Keratinocyte (primary cell): ENCODE measurements at regions not wholly inside any gene's neighbourhood (a gene's known extent, or its start where the extent isn't known, plus 50 kb on each side); places are given as distances from the start of the nearest gene placed in this dataset.

Experiments used
- DNase-seq: peaks from one replicate; pipeline ENCODE4 v3.0.0-alpha.2; 2011; ENCODE audit warnings: low read depth, missing footprints, low spot score
- FAIRE-seq: peaks from 2 replicates; lab custom pipeline; 2011; peaks lifted over from hg19 to GRCh38; lab: Jason Lieb, UNC
- H2AFZ ChIP-seq: 2 replicates; pipeline ENCODE4 v1.6.0; 2012; ENCODE audit warnings: low read length, control low read depth, inconsistent platforms; ENCODE audit not compliant: control insufficient read depth
- H3K27ac ChIP-seq: 2 replicates; pipeline ENCODE4 v1.5.1; 2011; ENCODE audit warnings: low read length; ENCODE audit not compliant: control insufficient read depth, insufficient read depth
- H3K27me3 ChIP-seq: 3 replicates; pipeline ENCODE4 v1.6.0; 2011; ENCODE audit warnings: low read length; ENCODE audit not compliant: control insufficient read depth, insufficient read depth; ENCODE audit errors: extremely low read depth
- H3K36me3 ChIP-seq, 2 experiments: 2 replicates in 1 of 2; 3 replicates in 1 of 2; pipeline ENCODE4 v1.5.1; 2011; ENCODE audit warnings: low read length in 2 of 2, mild to moderate bottlenecking in 1 of 2; ENCODE audit not compliant: control insufficient read depth in 2 of 2, insufficient read depth in 2 of 2; ENCODE audit errors: extremely low read depth in 1 of 2
- H3K4me1 ChIP-seq: 3 replicates; pipeline ENCODE4 v1.5.1; 2011; ENCODE audit warnings: low read length; ENCODE audit not compliant: control insufficient read depth, insufficient read depth; ENCODE audit errors: extremely low read depth
- H3K4me2 ChIP-seq: 3 replicates; pipeline ENCODE4 v1.6.0; 2011; ENCODE audit warnings: low read depth, low read length; ENCODE audit not compliant: control insufficient read depth, insufficient read depth; ENCODE audit errors: extremely low read depth
- H3K4me3 ChIP-seq, 3 experiments: fragments of 200-600 bp in 1 of 3; sonication (generic) in 1 of 3; 2 replicates in 2 of 3; 3 replicates in 1 of 3; pipeline ENCODE4 v1.5.1; 2011 to 2016; ENCODE audit warnings: low read length in 3 of 3, mild to moderate bottlenecking in 3 of 3, control low read depth in 2 of 3, inconsistent platforms in 1 of 3, low read depth in 1 of 3, mixed read lengths in 1 of 3, mixed run types in 1 of 3, moderate library complexity in 1 of 3; ENCODE audit not compliant: control insufficient read depth in 2 of 3, insufficient read depth in 2 of 3; ENCODE audit errors: extremely low read depth in 1 of 3
- H3K79me2 ChIP-seq: 2 replicates; pipeline ENCODE4 v1.6.0; 2012; ENCODE audit warnings: low read length; ENCODE audit not compliant: control insufficient read depth, insufficient read depth
- H3K9ac ChIP-seq: 3 replicates; pipeline ENCODE4 v1.6.0; 2011; ENCODE audit warnings: low read length; ENCODE audit not compliant: control insufficient read depth, insufficient read depth; ENCODE audit errors: extremely low read depth
- H3K9me1 ChIP-seq: 3 replicates; pipeline ENCODE4 v1.6.0; 2011; ENCODE audit warnings: low read length; ENCODE audit not compliant: control insufficient read depth, insufficient read depth; ENCODE audit errors: extremely low read depth
- H3K9me3 ChIP-seq: 2 replicates; pipeline ENCODE4 v1.5.1; 2012; ENCODE audit warnings: low read depth, low read length; ENCODE audit not compliant: control insufficient read depth
- H4K20me1 ChIP-seq: 3 replicates; pipeline ENCODE4 v1.6.0; 2011; ENCODE audit warnings: low read length; ENCODE audit not compliant: control insufficient read depth, insufficient read depth; ENCODE audit errors: extremely low read depth
- EZH2 ChIP-seq: IDR thresholded peaks from one replicate; pipeline ENCODE4 v1.6.1; 2012; ENCODE audit warnings: inconsistent platforms, mild to moderate bottlenecking, low read length, moderate library complexity
- dilution Hi-C: fragments of 300-500 bp; cut with MboI; formaldehyde crosslinking; loops from one replicate; pipeline ENCODE4 v1.7.0; 2020; ENCODE audit warnings: low sequenced_read_pairs; ENCODE audit not compliant: extremely low pct_ligation_motif_present
- TF ChIP-seq, protein P1 (sequence below), 3 experiments: IDR thresholded peaks in 1 of 3; conservative IDR thresholded peaks in 1 of 3; optimal IDR thresholded peaks in 1 of 3; 2 replicates in 2 of 3; 3 replicates in 1 of 3; pipeline versions ENCODE3 to v1.5.1; 2011; ENCODE audit warnings: low read length in 3 of 3, mild to moderate bottlenecking in 3 of 3, moderate library complexity in 2 of 3, control low read depth in 1 of 3, inconsistent platforms in 1 of 3; ENCODE audit not compliant: insufficient read depth in 2 of 3; ENCODE audit errors: extremely low read depth in 1 of 3

- H3K9me3 ChIP-seq, result no peaks in the 10 kb centered on the region
- no peaks in the 10 kb centered on the region for H3K27me3 ChIP-seq
- dilution Hi-C loops, result no loop called here
- H3K79me2 ChIP-seq, result no peaks in the 10 kb centered on the region
- FAIRE-seq (no peak), DNase-seq (no peak)
- no peaks in the 10 kb centered on the region for H3K9me1 ChIP-seq
- no peaks in the 10 kb centered on the region for H4K20me1 ChIP-seq
- TF ChIP-seq, protein P1, sequence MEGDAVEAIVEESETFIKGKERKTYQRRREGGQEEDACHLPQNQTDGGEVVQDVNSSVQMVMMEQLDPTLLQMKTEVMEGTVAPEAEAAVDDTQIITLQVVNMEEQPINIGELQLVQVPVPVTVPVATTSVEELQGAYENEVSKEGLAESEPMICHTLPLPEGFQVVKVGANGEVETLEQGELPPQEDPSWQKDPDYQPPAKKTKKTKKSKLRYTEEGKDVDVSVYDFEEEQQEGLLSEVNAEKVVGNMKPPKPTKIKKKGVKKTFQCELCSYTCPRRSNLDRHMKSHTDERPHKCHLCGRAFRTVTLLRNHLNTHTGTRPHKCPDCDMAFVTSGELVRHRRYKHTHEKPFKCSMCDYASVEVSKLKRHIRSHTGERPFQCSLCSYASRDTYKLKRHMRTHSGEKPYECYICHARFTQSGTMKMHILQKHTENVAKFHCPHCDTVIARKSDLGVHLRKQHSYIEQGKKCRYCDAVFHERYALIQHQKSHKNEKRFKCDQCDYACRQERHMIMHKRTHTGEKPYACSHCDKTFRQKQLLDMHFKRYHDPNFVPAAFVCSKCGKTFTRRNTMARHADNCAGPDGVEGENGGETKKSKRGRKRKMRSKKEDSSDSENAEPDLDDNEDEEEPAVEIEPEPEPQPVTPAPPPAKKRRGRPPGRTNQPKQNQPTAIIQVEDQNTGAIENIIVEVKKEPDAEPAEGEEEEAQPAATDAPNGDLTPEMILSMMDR (optimal IDR thresholded peaks at IDR 0.05 in 1 of 3, IDR thresholded peaks at IDR 0.05 in 1 of 3, conservative IDR thresholded peaks at IDR 0.05 in 1 of 3; ENCODE audit: extremely low read depth in 1 of 3, insufficient read depth in 2 of 3, low read length in 3 of 3), result no peak
- no peak for TF ChIP-seq EZH2
- no peak overlapping the region for H3K9ac ChIP-seq
- H3K4me2 ChIP-seq, result no peak overlapping the region
- H3K36me3 ChIP-seq, result no peaks in the 10 kb centered on the region
- no peak overlapping the region for H3K27ac ChIP-seq
- H2AFZ ChIP-seq, result no peak overlapping the region
- no peak overlapping the region for H3K4me3 ChIP-seq
- H3K4me1 ChIP-seq, result no peaks in the 10 kb centered on the region
Observed at GRCh38 chr2:37816686-37817085, 108.4 kb upstream of the RMDN2 start.

- no peaks in the 10 kb centered on the region for H3K4me1 ChIP-seq
- no peaks in the 10 kb centered on the region for H3K9me1 ChIP-seq
- H3K36me3 ChIP-seq, result no peaks in the 10 kb centered on the region
- dilution Hi-C loops, result no loop called here
- H3K4me2 ChIP-seq, result no peak overlapping the region
- H3K79me2 ChIP-seq, result no peaks in the 10 kb centered on the region
- FAIRE-seq, result no peak
- no peak overlapping the region for H3K9ac ChIP-seq
- no peak for DNase-seq
- H3K27me3 ChIP-seq, result no peaks in the 10 kb centered on the region
- H2AFZ ChIP-seq, result no peak overlapping the region
- TF ChIP-seq EZH2, result no peak
- TF ChIP-seq, protein P1 (optimal IDR thresholded peaks at IDR 0.05 in 1 of 3, IDR thresholded peaks at IDR 0.05 in 1 of 3, conservative IDR thresholded peaks at IDR 0.05 in 1 of 3; ENCODE audit: extremely low read depth in 1 of 3, insufficient read depth in 2 of 3, low read length in 3 of 3), result no peak
- no peaks in the 10 kb centered on the region for H3K9me3 ChIP-seq
- no peak overlapping the region for H3K27ac ChIP-seq
- H3K4me3 ChIP-seq, result no peak overlapping the region
- no peaks in the 10 kb centered on the region for H4K20me1 ChIP-seq
Observed at GRCh38 chr2:37819186-37819585, 105.9 kb upstream of the RMDN2 start.
